WTC11 (cell line): ENCODE measurements at regions not wholly inside any gene's neighbourhood (a gene's known extent, or its start where the extent isn't known, plus 50 kb on each side); places are given as distances from the start of the nearest gene placed in this dataset.

Experiments used
- ATAC-seq: fragments of 200-7000 bp; cut with Tn5 transposase; 2 replicates; pipeline ENCODE4 v1.10.0; 2021; ENCODE audit warnings: mild to moderate bottlenecking, moderate library complexity
- CTCF ChIA-PET: fragments of 300-600 bp; sonication (Branson Sonifier 250); formaldehyde crosslinking; loops from one replicate; lab custom pipeline; 2021; ENCODE audit warnings: antibody characterized with exemption; lab: Charles Lee
- POLR2A ChIA-PET: fragments of 350-600 bp; sonication (Branson Sonifier 250); formaldehyde crosslinking; loops from one replicate; lab custom pipeline; 2021; ENCODE audit warnings: antibody characterized with exemption; lab: Charles Lee
- DNase-seq: peaks from one replicate; pipeline ENCODE4 v3.0.0; 2021; ENCODE audit warnings: low spot score
- H3K27ac Mint-ChIP-seq: 2 replicates; pipeline ENCODE4 v1.8.0; 2021; ENCODE audit warnings: mixed read lengths
- H3K27me3 Mint-ChIP-seq: 2 replicates; pipeline ENCODE4 v1.8.0; 2021; ENCODE audit warnings: low read depth, mild to moderate bottlenecking, moderate library complexity, mixed read lengths
- H3K36me3 Mint-ChIP-seq: 2 replicates; pipeline ENCODE4 v1.8.0; 2021; ENCODE audit warnings: mixed read lengths
- H3K4me1 Mint-ChIP-seq: 2 replicates; pipeline ENCODE4 v1.8.0; 2022; ENCODE audit warnings: mixed read lengths
- H3K4me3 Mint-ChIP-seq: 2 replicates; pipeline ENCODE4 v1.8.0; 2021; ENCODE audit warnings: mild to moderate bottlenecking, moderate library complexity, mixed read lengths
- H3K9me3 Mint-ChIP-seq: 2 replicates; pipeline ENCODE4 v1.8.0; 2021; ENCODE audit warnings: mixed read lengths
- AR ChIP-seq: fragments of 250-450 bp; sonication (Bioruptor Pico); IDR thresholded peaks from 2 replicates; pipeline ENCODE4 v1.9.0; 2021; ENCODE audit warnings: mild to moderate bottlenecking
- ATF2 ChIP-seq: sonication (generic); formaldehyde crosslinking; IDR thresholded peaks from 2 replicates; pipeline ENCODE4 v1.8.1; 2022; ENCODE audit warnings: low read depth, missing genetic modification reagents, borderline replicate concordance
- ATF3 ChIP-seq: sonication (generic); formaldehyde crosslinking; conservative IDR thresholded peaks from 2 replicates; pipeline ENCODE4 v1.8.1; 2022; ENCODE audit warnings: mild to moderate bottlenecking, missing genetic modification reagents
- CDX4 ChIP-seq: fragments of 250-450 bp; sonication (Bioruptor Pico); IDR thresholded peaks from 2 replicates; pipeline ENCODE4 v1.9.0; 2021; ENCODE audit warnings: moderate library complexity, mild to moderate bottlenecking, inconsistent platforms, borderline replicate concordance
- FOXP4 ChIP-seq: sonication (generic); formaldehyde crosslinking; IDR thresholded peaks from 2 replicates; pipeline ENCODE4 v1.8.0; 2022; ENCODE audit warnings: mild to moderate bottlenecking, missing genetic modification reagents
- GABPB1 ChIP-seq: sonication (generic); formaldehyde crosslinking; IDR thresholded peaks from 2 replicates; pipeline ENCODE4 v1.8.1; 2023; ENCODE audit warnings: mild to moderate bottlenecking, missing genetic modification reagents
- IRF1 ChIP-seq: sonication (generic); formaldehyde crosslinking; IDR thresholded peaks from 2 replicates; pipeline ENCODE4 v1.8.0; 2023; ENCODE audit warnings: missing genetic modification reagents
- IRF2 ChIP-seq: sonication (generic); formaldehyde crosslinking; IDR thresholded peaks from 2 replicates; pipeline ENCODE4 v1.8.0; 2022; ENCODE audit warnings: low read depth, missing genetic modification reagents, borderline replicate concordance
- MAX ChIP-seq: sonication (generic); formaldehyde crosslinking; IDR thresholded peaks from 2 replicates; pipeline ENCODE4 v1.8.0; 2022; ENCODE audit warnings: mild to moderate bottlenecking, missing genetic modification reagents
- MLX ChIP-seq: sonication (generic); formaldehyde crosslinking; IDR thresholded peaks from 2 replicates; pipeline ENCODE4 v1.8.1; 2023; ENCODE audit warnings: mild to moderate bottlenecking, missing genetic modification reagents, moderate library complexity
- NFE2L1 ChIP-seq: sonication (generic); formaldehyde crosslinking; IDR thresholded peaks from 2 replicates; pipeline ENCODE4 v1.8.1; 2023; ENCODE audit warnings: missing genetic modification reagents
- NR3C1 ChIP-seq: sonication (generic); formaldehyde crosslinking; conservative IDR thresholded peaks from 2 replicates; pipeline ENCODE4 v1.8.1; 2023; ENCODE audit warnings: low read depth, mild to moderate bottlenecking, missing genetic modification reagents
- PREB ChIP-seq: sonication (generic); formaldehyde crosslinking; IDR thresholded peaks from 2 replicates; pipeline ENCODE4 v1.8.1; 2022; ENCODE audit warnings: mild to moderate bottlenecking, missing genetic modification reagents, moderate library complexity, borderline replicate concordance
- PRRX2 ChIP-seq: fragments of 250-450 bp; sonication (Bioruptor Pico); IDR thresholded peaks from 2 replicates; pipeline ENCODE4 v1.8.0; 2021; ENCODE audit warnings: mild to moderate bottlenecking
- ZNF281 ChIP-seq: sonication (generic); formaldehyde crosslinking; IDR thresholded peaks from 2 replicates; pipeline ENCODE4 v1.8.0; 2023; ENCODE audit warnings: mild to moderate bottlenecking, missing genetic modification reagents
- ZNF423 ChIP-seq: fragments of 250-450 bp; sonication (Bioruptor Pico); IDR thresholded peaks from 2 replicates; pipeline ENCODE4 v2.1.2; 2022; ENCODE audit warnings: mild to moderate bottlenecking, moderate library complexity
- ZNF512 ChIP-seq: sonication (generic); formaldehyde crosslinking; IDR thresholded peaks from 2 replicates; pipeline ENCODE4 v1.8.1; 2022; ENCODE audit warnings: missing genetic modification reagents, borderline replicate concordance
- ZSCAN18 ChIP-seq: fragments of 250-450 bp; sonication (Bioruptor Pico); IDR thresholded peaks from 2 replicates; pipeline ENCODE4 v2.1.2; 2022; ENCODE audit warnings: mild to moderate bottlenecking, moderate library complexity

- H3K27me3 Mint-ChIP-seq: no peaks in the 10 kb centered on the region
- CTCF ChIA-PET: interaction anchor here (1.1 kb wide), 1 partner anchor 659 kb away, joined by 4 read pairs; no protein-coding TSS in a partner anchor
- H3K4me3 Mint-ChIP-seq: no peak overlapping the region
- H3K27ac Mint-ChIP-seq: no peak overlapping the region
- H3K4me1 Mint-ChIP-seq: no peaks in the 10 kb centered on the region
- ATAC-seq (no peak), DNase-seq (no peak)
- peaks cover 10% of the 10 kb centered on the region for H3K9me3 Mint-ChIP-seq
- TF ChIP-seq IRF2 (CRISPR knock-in tag): no peak
- TF ChIP-seq NR3C1 (CRISPR knock-in tag): no peak
- no peak for TF ChIP-seq FOXP4 (CRISPR knock-in tag)
- no peak for TF ChIP-seq CDX4
- TF ChIP-seq NFE2L1 (CRISPR knock-in tag): no peak
- no peak for TF ChIP-seq MAX
- TF ChIP-seq PREB (CRISPR knock-in tag): no peak
- no peak for TF ChIP-seq ZNF281
- no peak for TF ChIP-seq PRRX2
- no peak for TF ChIP-seq AR
- TF ChIP-seq ATF3 (CRISPR knock-in tag): no peak
- TF ChIP-seq, all 79 proteins: peak for 0
- POLR2A ChIA-PET: no interaction called here
- H3K36me3 Mint-ChIP-seq: no peaks in the 10 kb centered on the region
Measured at GRCh38 chr11:97123237-97123636, 733.4 kb downstream of the JRKL start.

GRCh38 chr11:97136067-97136466 lies 746.3 kb downstream of the JRKL start:
- H3K9me3 Mint-ChIP-seq: peaks cover 17% of the 10 kb centered on the region
- DNase-seq (no peak), ATAC-seq (no peak)
- ChIA-PET CTCF (no interaction called here), POLR2A (no interaction called here)
- H3K27me3 Mint-ChIP-seq: no peaks in the 10 kb centered on the region
- H3K36me3 Mint-ChIP-seq: no peaks in the 10 kb centered on the region
- H3K4me3 Mint-ChIP-seq: no peak overlapping the region
- H3K27ac Mint-ChIP-seq: no peak overlapping the region
- no peaks in the 10 kb centered on the region for H3K4me1 Mint-ChIP-seq
- TF ChIP-seq GABPB1: no peak
- no peak for TF ChIP-seq IRF1 (CRISPR knock-in tag)
- no peak for TF ChIP-seq ZNF423 (CRISPR knock-in tag)
- no peak for TF ChIP-seq ZSCAN18 (CRISPR knock-in tag)
- TF ChIP-seq PRRX2: no peak
- no peak for TF ChIP-seq ZNF512 (CRISPR knock-in tag)
- TF ChIP-seq ATF2: no peak
- TF ChIP-seq MLX (CRISPR knock-in tag): no peak
